H9 (cell line): ENCODE measurements at regions not wholly inside any gene's neighbourhood (a gene's known extent, or its start where the extent isn't known, plus 50 kb on each side); places are given as distances from the start of the nearest gene placed in this dataset.

ENCODE experiments used
- DNase-seq: peaks from one replicate; pipeline ENCODE4 v3.0.0-alpha.2; 2017
- H2AFZ ChIP-seq: one replicate; pipeline ENCODE4 v1.6.1; 2013; ENCODE audit warnings: mild to moderate bottlenecking, low read length, control low read depth, moderate library complexity
- H2AK5ac ChIP-seq: 2 replicates; pipeline ENCODE4 v1.6.1; 2013; ENCODE audit warnings: low read length, control low read depth, mixed read lengths; ENCODE audit not compliant: insufficient read length
- H2BK120ac ChIP-seq: one replicate; pipeline ENCODE4 v1.6.1; 2013; ENCODE audit warnings: low read depth, mild to moderate bottlenecking, low read length, control low read depth, inconsistent platforms; ENCODE audit not compliant: poor library complexity, severe bottlenecking
- H2BK12ac ChIP-seq: 2 replicates; pipeline ENCODE4 v1.6.1; 2013; ENCODE audit warnings: low read length, control low read depth, mixed read lengths, low read depth; ENCODE audit not compliant: insufficient read length
- H2BK15ac ChIP-seq: 2 replicates; pipeline ENCODE4 v1.6.1; 2013; ENCODE audit warnings: low read depth, low read length, control low read depth
- H2BK20ac ChIP-seq: one replicate; pipeline ENCODE4 v1.6.1; 2013; ENCODE audit warnings: low read depth, mild to moderate bottlenecking, low read length, control low read depth, inconsistent platforms; ENCODE audit not compliant: poor library complexity, severe bottlenecking
- H2BK5ac ChIP-seq: 2 replicates; pipeline ENCODE4 v1.6.1; 2013; ENCODE audit warnings: low read length, control low read depth, mixed read lengths; ENCODE audit not compliant: insufficient read length
- H3K14ac ChIP-seq: 2 replicates; pipeline ENCODE4 v1.6.1; 2013; ENCODE audit warnings: low read length, control low read depth; ENCODE audit not compliant: insufficient read depth
- H3K18ac ChIP-seq: 2 replicates; pipeline ENCODE4 v1.6.1; 2013; ENCODE audit warnings: low read depth, mild to moderate bottlenecking, mixed read lengths, low read length, control low read depth; ENCODE audit not compliant: insufficient read length
- H3K23ac ChIP-seq: 2 replicates; pipeline ENCODE4 v1.6.1; 2013; ENCODE audit warnings: low read length, control low read depth, mixed read lengths, low read depth; ENCODE audit not compliant: insufficient read length
- H3K23me2 ChIP-seq: 2 replicates; pipeline ENCODE4 v1.6.1; 2013; ENCODE audit warnings: low read depth, mild to moderate bottlenecking, mixed read lengths, low read length, control low read depth; ENCODE audit not compliant: insufficient read length, poor library complexity, severe bottlenecking
- H3K27ac ChIP-seq: 2 replicates; pipeline ENCODE4 v1.5.1; 2013; ENCODE audit warnings: low read length, control low read depth, mixed read lengths, low read depth; ENCODE audit not compliant: insufficient read length
- H3K27me3 ChIP-seq: 2 replicates; pipeline ENCODE4 v1.6.1; 2013; ENCODE audit warnings: low read length, control low read depth, inconsistent platforms; ENCODE audit not compliant: insufficient read depth
- H3K4ac ChIP-seq: 2 replicates; pipeline ENCODE4 v1.6.1; 2013; ENCODE audit warnings: low read depth, mild to moderate bottlenecking, control low read depth, inconsistent platforms, low read length, moderate library complexity
- H3K4me1 ChIP-seq: 2 replicates; pipeline ENCODE4 v1.6.1; 2013; ENCODE audit warnings: low read length, control low read depth, inconsistent platforms; ENCODE audit not compliant: insufficient read depth
- H3K4me2 ChIP-seq: 2 replicates; pipeline ENCODE4 v1.6.1; 2013; ENCODE audit warnings: low read length, control low read depth, mixed read lengths; ENCODE audit not compliant: insufficient read length, insufficient read depth
- H3K56ac ChIP-seq: 2 replicates; pipeline ENCODE4 v1.6.1; 2013; ENCODE audit warnings: low read depth, mild to moderate bottlenecking, mixed read lengths, low read length, control low read depth; ENCODE audit not compliant: insufficient read length
- H3K79me1 ChIP-seq: 2 replicates; pipeline ENCODE4 v1.6.1; 2013; ENCODE audit warnings: low read depth, mild to moderate bottlenecking, moderate library complexity, low read length, control low read depth, inconsistent platforms; ENCODE audit not compliant: insufficient read depth, poor library complexity, severe bottlenecking
- H3K79me2 ChIP-seq: 2 replicates; pipeline ENCODE4 v1.6.1; 2013; ENCODE audit warnings: low read length, control low read depth, inconsistent platforms; ENCODE audit not compliant: insufficient read depth
- H3K9ac ChIP-seq: 2 replicates; pipeline ENCODE4 v1.6.1; 2013; ENCODE audit warnings: low read length, control low read depth, mixed read lengths; ENCODE audit not compliant: insufficient read length; ENCODE audit errors: extremely low read depth
- H3K9me3 ChIP-seq: one replicate; pipeline ENCODE4 v1.6.1; 2013; ENCODE audit warnings: low read depth, low read length, inconsistent platforms; ENCODE audit not compliant: control insufficient read depth
- H3T11ph ChIP-seq: one replicate; pipeline ENCODE4 v1.6.1; 2013; ENCODE audit warnings: mild to moderate bottlenecking, low read length, control low read depth, inconsistent platforms
- H4K20me1 ChIP-seq: one replicate; pipeline ENCODE4 v1.6.1; 2013; ENCODE audit not compliant: control insufficient read depth, insufficient read length, insufficient read depth
- H4K5ac ChIP-seq: 2 replicates; pipeline ENCODE4 v1.6.1; 2013; ENCODE audit warnings: low read depth, mild to moderate bottlenecking, mixed read lengths, low read length, control low read depth; ENCODE audit not compliant: insufficient read length
- H4K8ac ChIP-seq: replicated peaks from 2 replicates; pipeline ENCODE4 v1.6.1; 2013; ENCODE audit warnings: low read length, control low read depth, mixed read lengths, low read depth; ENCODE audit not compliant: insufficient read length
- H4K91ac ChIP-seq: 2 replicates; pipeline ENCODE4 v1.6.1; 2013; ENCODE audit warnings: low read depth, mild to moderate bottlenecking, moderate library complexity, mixed read lengths, low read length, control low read depth; ENCODE audit not compliant: insufficient read length
- H3K27ac Mint-ChIP-seq, 3 experiments: 2 replicates in 2 of 3; 3 replicates in 1 of 3; pipeline ENCODE4 v1.8.0; 2020 to 2021; ENCODE audit warnings: mixed read lengths in 3 of 3, mild to moderate bottlenecking in 1 of 3, moderate library complexity in 1 of 3
- H3K27me3 Mint-ChIP-seq: 2 replicates; pipeline ENCODE4 v1.8.0; 2021; ENCODE audit warnings: low read depth, mild to moderate bottlenecking, moderate library complexity, mixed read lengths
- H3K36me3 Mint-ChIP-seq, 3 experiments: 2 replicates in 2 of 3; 3 replicates in 1 of 3; pipeline ENCODE4 v1.8.0; 2020 to 2021; ENCODE audit warnings: low read depth in 3 of 3, mixed read lengths in 3 of 3; ENCODE audit not compliant: insufficient read depth in 1 of 3
- H3K4me1 Mint-ChIP-seq, 2 experiments: 2 replicates each; pipeline ENCODE4 v1.8.0; 2020; ENCODE audit warnings: mixed read lengths in 2 of 2
- H3K4me3 Mint-ChIP-seq, 2 experiments: 2 replicates in 1 of 2; 3 replicates in 1 of 2; pipeline ENCODE4 v1.8.0; 2020 to 2021; ENCODE audit warnings: mild to moderate bottlenecking in 2 of 2, mixed read lengths in 2 of 2, moderate library complexity in 1 of 2
- H3K9me3 Mint-ChIP-seq, 2 experiments: 2 replicates in 1 of 2; 3 replicates in 1 of 2; pipeline ENCODE4 v1.8.0; 2020; ENCODE audit warnings: mild to moderate bottlenecking in 2 of 2, mixed read lengths in 2 of 2, moderate library complexity in 1 of 2
- CTCF ChIP-seq: fragments of 200-600 bp; sonication (generic); conservative IDR thresholded peaks from 3 replicates; pipeline ENCODE4 v1.8.0; 2021; ENCODE audit warnings: antibody characterized with exemption, mild to moderate bottlenecking
- WGBS: extraction: QIAGEN DNeasy Blood & Tissue Kit; methylation state at CpG from one replicate; pipeline ENCODE4 v1.1.7; 2013; ENCODE audit warnings: missing lambda C conversion rate, low lambda C conversion rate, mixed read lengths; ENCODE audit not compliant: insufficient read length; ENCODE audit errors: extremely low coverage; 5-methylcytosine and 5-hydroxymethylcytosine counted together

DNA sequence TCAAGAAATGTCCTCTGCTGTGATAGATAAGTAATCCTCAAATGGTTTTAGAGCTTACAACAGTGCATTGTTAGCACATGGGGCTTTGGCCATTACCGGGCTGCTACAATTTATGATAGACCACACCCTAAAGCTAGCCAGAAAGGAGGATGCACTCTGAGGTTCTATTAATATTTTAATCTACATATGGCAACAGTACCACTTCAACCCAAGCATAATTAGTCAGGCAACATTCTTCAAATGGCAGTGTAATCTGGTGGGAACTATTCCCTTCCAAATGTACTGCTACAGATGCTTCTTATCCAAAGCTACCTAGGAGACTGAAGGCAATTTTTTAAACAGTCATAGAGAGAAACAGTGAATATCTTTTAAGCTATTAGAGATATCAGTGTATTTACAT, 697.6 kb downstream of the KCNA4 start:
- no peak for DNase-seq
- WGBS = no CpG with 5 or more reads among the region's 1 CpG
- H3K4me1 Mint-ChIP-seq = no peaks in the 10 kb centered on the region
- no peaks in the 10 kb centered on the region for H3K79me1 ChIP-seq
- no peak overlapping the region for H3K27ac Mint-ChIP-seq
- no peak overlapping the region for H3K4ac ChIP-seq
- H3K27me3 Mint-ChIP-seq = no peaks in the 10 kb centered on the region
- H2BK15ac ChIP-seq = no peak overlapping the region
- H3K23me2 ChIP-seq = no peaks in the 10 kb centered on the region
- no peak for TF ChIP-seq CTCF
- H3K9ac ChIP-seq = no peak overlapping the region
- no peak overlapping the region for H4K5ac ChIP-seq
- H3K79me2 ChIP-seq = no peaks in the 10 kb centered on the region
- H3K27me3 ChIP-seq = no peaks in the 10 kb centered on the region
- H3K36me3 Mint-ChIP-seq = no peaks in the 10 kb centered on the region
- no peak overlapping the region for H4K91ac ChIP-seq
- H3K4me1 ChIP-seq = no peaks in the 10 kb centered on the region
- no peak overlapping the region for H2AFZ ChIP-seq
- no peak overlapping the region for H3K4me2 ChIP-seq
- H3T11ph ChIP-seq = no peak overlapping the region
- no peak overlapping the region for H3K14ac ChIP-seq
- no peak overlapping the region for H2BK20ac ChIP-seq
- H3K9me3 Mint-ChIP-seq = no peaks in the 10 kb centered on the region; a peak in 1 of 5 replicates
- no peak overlapping the region for H2AK5ac ChIP-seq
- H3K18ac ChIP-seq = no peak overlapping the region
- H3K56ac ChIP-seq = no peak overlapping the region
- H2BK5ac ChIP-seq = no peak overlapping the region
- no peak overlapping the region for H2BK120ac ChIP-seq
- H2BK12ac ChIP-seq = no peak overlapping the region
- H3K4me3 Mint-ChIP-seq = no peak overlapping the region
- no peak overlapping the region for H4K8ac ChIP-seq
- H3K27ac ChIP-seq = no peak overlapping the region
- no peaks in the 10 kb centered on the region for H4K20me1 ChIP-seq
- no peaks in the 10 kb centered on the region for H3K9me3 ChIP-seq
- H3K23ac ChIP-seq = no peak overlapping the region
